Osteoblast (primary cell): ENCODE measurements at regions not wholly inside any gene's neighbourhood (a gene's known extent, or its start where the extent isn't known, plus 50 kb on each side); places are given as distances from the start of the nearest gene placed in this dataset.

Experiments
- DNase-seq: peaks from one replicate; pipeline ENCODE4 v3.0.0; 2011; ENCODE audit warnings: low spot score, mixed read lengths; ENCODE audit not compliant: insufficient read length; ENCODE audit errors: missing footprints
- H2AFZ ChIP-seq: 2 replicates; pipeline ENCODE4 v1.6.0; 2011; ENCODE audit warnings: mild to moderate bottlenecking, low read length
- H3K27ac ChIP-seq: 2 replicates; pipeline ENCODE4 v1.5.1; 2011; ENCODE audit warnings: mild to moderate bottlenecking, low read depth, low read length, moderate library complexity
- H3K27me3 ChIP-seq: 2 replicates; pipeline ENCODE4 v1.6.0; 2012; ENCODE audit warnings: mild to moderate bottlenecking, control low read depth, inconsistent platforms, low read length, moderate library complexity; ENCODE audit not compliant: insufficient read depth
- H3K36me3 ChIP-seq: 2 replicates; pipeline ENCODE4 v1.5.1; 2011; ENCODE audit warnings: mild to moderate bottlenecking, low read length, control low read depth, moderate library complexity; ENCODE audit not compliant: insufficient read depth
- H3K4me1 ChIP-seq: 2 replicates; pipeline ENCODE4 v1.5.1; 2011; ENCODE audit warnings: mild to moderate bottlenecking, low read length, control low read depth, moderate library complexity; ENCODE audit not compliant: insufficient read depth
- H3K4me2 ChIP-seq: 2 replicates; pipeline ENCODE4 v1.6.0; 2011; ENCODE audit warnings: mild to moderate bottlenecking, low read length; ENCODE audit not compliant: insufficient read depth
- H3K4me3 ChIP-seq: fragments of 200-600 bp; sonication (generic); 3 replicates; pipeline ENCODE4 v1.5.1; 2012; ENCODE audit warnings: mild to moderate bottlenecking, low read length, inconsistent platforms; ENCODE audit not compliant: insufficient read depth
- H3K79me2 ChIP-seq: 2 replicates; pipeline ENCODE4 v1.6.0; 2012; ENCODE audit warnings: mild to moderate bottlenecking, low read length, control low read depth, inconsistent platforms; ENCODE audit not compliant: insufficient read depth
- H3K9me3 ChIP-seq: 2 replicates; pipeline ENCODE4 v1.5.1; 2011; ENCODE audit warnings: low read depth, low read length, control low read depth
- H4K20me1 ChIP-seq: 2 replicates; pipeline ENCODE4 v1.6.0; 2012; ENCODE audit warnings: mild to moderate bottlenecking, low read length, control low read depth; ENCODE audit not compliant: insufficient read depth
- CTCF ChIP-seq: IDR thresholded peaks from 2 replicates; pipeline ENCODE4 v1.5.1; 2011; ENCODE audit warnings: mild to moderate bottlenecking, low read depth, low read length, moderate library complexity; ENCODE audit errors: extremely low read depth

GRCh38 chr6:121660277-121660676 lies 224.8 kb downstream of the GJA1 start:
- Histone ChIP-seq H3K27ac (no peak overlapping the region), H3K4me3 (no peak overlapping the region), H3K79me2 (no peaks in the 10 kb centered on the region), H4K20me1 (no peaks in the 10 kb centered on the region), H2AFZ (peak overlapping the region; percentile 20), H3K4me2 (no peak overlapping the region), H3K36me3 (no peaks in the 10 kb centered on the region), H3K27me3 (no peaks in the 10 kb centered on the region), H3K4me1 (no peaks in the 10 kb centered on the region), H3K9me3 (no peaks in the 10 kb centered on the region)
- no peak for DNase-seq
- no peak for TF ChIP-seq CTCF

GRCh38 chr6:121663292-121663810 lies 227.9 kb downstream of the GJA1 start:
- H3K9me3 ChIP-seq = no peaks in the 10 kb centered on the region
- no peaks in the 10 kb centered on the region for H3K79me2 ChIP-seq
- H3K27me3 ChIP-seq = no peaks in the 10 kb centered on the region
- H3K36me3 ChIP-seq = no peaks in the 10 kb centered on the region
- no peak overlapping the region for H3K4me2 ChIP-seq
- TF ChIP-seq CTCF = no peak
- no peak overlapping the region for H2AFZ ChIP-seq
- DNase-seq = no peak
- H3K4me3 ChIP-seq = no peak overlapping the region
- no peak overlapping the region for H3K27ac ChIP-seq
- H4K20me1 ChIP-seq = no peaks in the 10 kb centered on the region
- peaks cover 19% of the 10 kb centered on the region for H3K4me1 ChIP-seq

- no peaks in the 10 kb centered on the region for H3K9me3 ChIP-seq
- no peak overlapping the region for H3K27ac ChIP-seq
- H3K79me2 ChIP-seq = no peaks in the 10 kb centered on the region
- H3K4me2 ChIP-seq = no peak overlapping the region
- no peak for TF ChIP-seq CTCF
- no peaks in the 10 kb centered on the region for H3K36me3 ChIP-seq
- H2AFZ ChIP-seq = no peak overlapping the region
- no peak for DNase-seq
- H3K4me1 ChIP-seq = peaks cover 19% of the 10 kb centered on the region
- no peak overlapping the region for H3K4me3 ChIP-seq
- H3K27me3 ChIP-seq = no peaks in the 10 kb centered on the region
- no peaks in the 10 kb centered on the region for H4K20me1 ChIP-seq
Observed at GRCh38 chr6:121664158-121664557, 228.7 kb downstream of the GJA1 start.

- no peak overlapping the region for H3K4me3 ChIP-seq
- H4K20me1 ChIP-seq = no peaks in the 10 kb centered on the region
- no peaks in the 10 kb centered on the region for H3K36me3 ChIP-seq
- no peak overlapping the region for H3K4me2 ChIP-seq
- H3K9me3 ChIP-seq = no peaks in the 10 kb centered on the region
- H3K79me2 ChIP-seq = no peaks in the 10 kb centered on the region
- H3K4me1 ChIP-seq = peaks cover 31% of the 10 kb centered on the region
- no peak overlapping the region for H2AFZ ChIP-seq
- H3K27me3 ChIP-seq = no peaks in the 10 kb centered on the region
- DNase-seq = no peak
- no peak for TF ChIP-seq CTCF
- H3K27ac ChIP-seq = peak overlapping the region; percentile 50
Observed at GRCh38 chr6:121666814-121667213, 231.4 kb downstream of the GJA1 start.
